ENCODE measurements at regions not wholly inside any gene's neighbourhood (a gene's known extent, or its start where the extent isn't known, plus 50 kb on each side); places are given as distances from the start of the nearest gene placed in this dataset.

DNA sequence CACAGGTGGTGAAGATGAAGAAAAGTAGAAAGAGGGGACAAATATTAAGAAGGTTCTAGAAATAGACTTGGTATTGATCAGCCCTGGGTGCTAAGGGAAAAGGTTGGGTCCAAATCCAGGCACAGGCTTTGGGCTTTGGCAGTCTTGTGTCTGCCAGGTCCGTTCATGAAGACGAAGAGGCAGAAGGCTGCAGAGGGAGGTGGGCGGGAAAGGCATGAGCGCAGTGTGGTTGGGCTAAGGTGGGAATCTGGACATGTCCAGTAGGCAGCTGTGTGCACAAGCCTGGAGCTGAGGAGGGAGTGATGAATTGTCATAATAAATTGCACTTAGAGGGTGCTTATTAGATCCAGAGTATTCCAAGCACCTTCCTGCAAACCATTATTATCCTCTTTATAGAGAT is 105.7 kb upstream of the TEX51 start:
- no peaks in the 10 kb centered on the region for H3K79me1 ChIP-seq (replicated peaks; ENCODE audit: low read length, poor library complexity, severe bottlenecking)
- peaks cover 0 to 44% of the 10 kb centered on the region in 2 experiments for H3K27me3 ChIP-seq (ENCODE audit: control insufficient read depth in 1 of 2, insufficient read depth in 1 of 2, low read length in 2 of 2)
- no peak overlapping the region for H2BK12ac ChIP-seq (ENCODE audit: low read length in 2 of 2)
- no peak overlapping the region for H4K91ac ChIP-seq (ENCODE audit: low read length)
- no peak overlapping the region for H2BK5ac ChIP-seq (ENCODE audit: low read depth, low read length, poor library complexity, severe bottlenecking)
- H3K23ac ChIP-seq (ENCODE audit: low read length in 2 of 2), result no peak overlapping the region
- H3K18ac ChIP-seq (ENCODE audit: low read depth in 1 of 2, low read length in 2 of 2), result no peak overlapping the region
- H2AFZ ChIP-seq (ENCODE audit: low read depth, low read length), result no peak overlapping the region
- no peaks in the 10 kb centered on the region for H3K36me3 ChIP-seq (ENCODE audit: control insufficient read depth in 1 of 2, insufficient read depth in 2 of 2, low read depth in 1 of 2, low read length in 2 of 2)
- no peak overlapping the region for H3K4ac ChIP-seq (ENCODE audit: low read depth in 1 of 2, low read length in 2 of 2)
- H2BK15ac ChIP-seq (ENCODE audit: low read depth, poor library complexity, severe bottlenecking), result no peak overlapping the region
- no peak for DNase-seq
- H2AK5ac ChIP-seq (ENCODE audit: low read length, severe bottlenecking), result no peak overlapping the region
- H3K4me2 ChIP-seq (ENCODE audit: low read length, poor library complexity, severe bottlenecking), result no peak overlapping the region
- no peaks in the 10 kb centered on the region for H3K4me1 ChIP-seq (ENCODE audit: control insufficient read depth, insufficient read depth, low read depth, low read length)
- H3K27ac ChIP-seq (ENCODE audit: low read length, poor library complexity, severe bottlenecking), result no peak overlapping the region
- no peak overlapping the region for H3K4me3 ChIP-seq (ENCODE audit: insufficient read depth in 1 of 2, low read depth in 1 of 2, low read length in 2 of 2)
- 92% methylated on average over 4 of the region's 4 CpGs for WGBS
- no peak overlapping the region for H3K14ac ChIP-seq (ENCODE audit: low read length in 2 of 2)
- H3K9ac ChIP-seq (ENCODE audit: low read length), result no peak overlapping the region
- no peaks in the 10 kb centered on the region for H3K9me3 ChIP-seq (ENCODE audit: control insufficient read depth, low read length)
- H2BK120ac ChIP-seq (ENCODE audit: low read depth, low read length), result no peak overlapping the region
- no peak overlapping the region for H4K8ac ChIP-seq (ENCODE audit: low read length)

DNA sequence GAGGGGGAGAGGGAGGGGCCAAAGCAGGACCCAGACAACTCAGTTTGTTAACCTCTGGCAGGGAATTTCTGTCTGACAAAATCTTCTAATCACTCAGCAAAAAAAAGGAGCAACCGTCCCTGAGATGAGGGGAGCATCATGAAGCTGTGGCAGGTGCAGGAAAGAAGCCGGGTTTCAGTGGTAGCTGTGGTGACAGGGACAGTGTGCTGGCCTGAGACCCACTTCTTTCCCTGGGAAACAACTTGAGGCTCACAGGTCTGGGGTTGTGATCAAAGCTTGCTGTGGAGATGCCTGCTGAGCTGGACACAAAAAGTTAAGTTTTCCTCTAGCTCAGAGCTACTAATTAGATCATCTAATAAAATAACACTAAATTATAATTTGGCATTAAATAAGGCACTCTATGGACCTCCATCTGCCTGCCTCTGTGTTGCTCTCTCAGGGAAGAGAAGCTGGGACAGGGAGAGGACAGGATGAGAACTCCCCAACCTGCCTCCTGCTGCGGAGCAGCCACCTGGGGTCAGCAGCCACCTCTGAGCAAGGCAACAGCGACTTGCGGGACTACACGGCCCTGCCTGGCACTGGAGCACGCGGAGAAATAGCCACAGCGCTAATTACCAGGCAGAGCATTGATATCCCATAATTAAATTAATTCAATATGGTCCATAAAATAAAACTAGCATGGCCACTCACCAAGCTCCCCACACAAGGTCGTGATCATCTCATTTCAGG is 104.6 kb upstream of the TEX51 start:
- Histone ChIP-seq H3K14ac (ENCODE audit: low read length in 2 of 2) (no peak overlapping the region), H3K4ac (ENCODE audit: low read depth in 1 of 2, low read length in 2 of 2) (no peak overlapping the region), H3K9ac (ENCODE audit: low read length) (no peak overlapping the region), H4K91ac (ENCODE audit: low read length) (no peak overlapping the region), H3K4me1 (ENCODE audit: control insufficient read depth, insufficient read depth, low read depth, low read length) (no peaks in the 10 kb centered on the region), H3K18ac (ENCODE audit: low read depth in 1 of 2, low read length in 2 of 2) (no peak overlapping the region), H2BK5ac (ENCODE audit: low read depth, low read length, poor library complexity, severe bottlenecking) (no peak overlapping the region), H3K79me1 (replicated peaks; ENCODE audit: low read length, poor library complexity, severe bottlenecking) (no peaks in the 10 kb centered on the region), H3K27ac (ENCODE audit: low read length, poor library complexity, severe bottlenecking) (no peak overlapping the region), H2AK5ac (ENCODE audit: low read length, severe bottlenecking) (no peak overlapping the region), H3K4me2 (ENCODE audit: low read length, poor library complexity, severe bottlenecking) (no peak overlapping the region), H3K36me3 (ENCODE audit: control insufficient read depth in 1 of 2, insufficient read depth in 2 of 2, low read depth in 1 of 2, low read length in 2 of 2) (no peaks in the 10 kb centered on the region), H3K4me3 (ENCODE audit: insufficient read depth in 1 of 2, low read depth in 1 of 2, low read length in 2 of 2) (no peak overlapping the region), H2BK15ac (ENCODE audit: low read depth, poor library complexity, severe bottlenecking) (no peak overlapping the region), H2AFZ (ENCODE audit: low read depth, low read length) (no peak overlapping the region), H3K23ac (ENCODE audit: low read length in 2 of 2) (no peak overlapping the region), H3K27me3 (ENCODE audit: control insufficient read depth in 1 of 2, insufficient read depth in 1 of 2, low read length in 2 of 2) (peaks cover 0 to 38% of the 10 kb centered on the region in 2 experiments), H2BK120ac (ENCODE audit: low read depth, low read length) (no peak overlapping the region), H2BK12ac (ENCODE audit: low read length in 2 of 2) (no peak overlapping the region), H3K9me3 (ENCODE audit: control insufficient read depth, low read length) (no peaks in the 10 kb centered on the region), H4K8ac (ENCODE audit: low read length) (no peak overlapping the region)
- no peak for DNase-seq
- WGBS, result 52% methylated on average over 9 of the region's 10 CpGs

GRCh38 chr2:126795656-126796055 is 103.0 kb upstream of the TEX51 start:
- Histone ChIP-seq H3K4ac (ENCODE audit: low read depth in 1 of 2, low read length in 2 of 2) (no peak overlapping the region), H3K79me1 (replicated peaks; ENCODE audit: low read length, poor library complexity, severe bottlenecking) (no peaks in the 10 kb centered on the region), H2BK5ac (ENCODE audit: low read depth, low read length, poor library complexity, severe bottlenecking) (no peak overlapping the region), H2AK5ac (ENCODE audit: low read length, severe bottlenecking) (no peak overlapping the region), H2BK120ac (ENCODE audit: low read depth, low read length) (no peak overlapping the region), H3K27me3 (ENCODE audit: control insufficient read depth in 1 of 2, insufficient read depth in 1 of 2, low read length in 2 of 2) (peaks cover 0 to 39% of the 10 kb centered on the region in 2 experiments), H2BK15ac (ENCODE audit: low read depth, poor library complexity, severe bottlenecking) (no peak overlapping the region), H3K23ac (ENCODE audit: low read length in 2 of 2) (no peak overlapping the region), H3K4me1 (ENCODE audit: control insufficient read depth, insufficient read depth, low read depth, low read length) (no peaks in the 10 kb centered on the region), H3K9ac (ENCODE audit: low read length) (no peak overlapping the region), H3K14ac (ENCODE audit: low read length in 2 of 2) (no peak overlapping the region), H4K91ac (ENCODE audit: low read length) (no peak overlapping the region), H3K4me3 (ENCODE audit: insufficient read depth in 1 of 2, low read depth in 1 of 2, low read length in 2 of 2) (no peak overlapping the region), H3K9me3 (ENCODE audit: control insufficient read depth, low read length) (no peaks in the 10 kb centered on the region), H2AFZ (ENCODE audit: low read depth, low read length) (no peak overlapping the region), H4K8ac (ENCODE audit: low read length) (no peak overlapping the region), H3K27ac (ENCODE audit: low read length, poor library complexity, severe bottlenecking) (no peak overlapping the region), H3K36me3 (ENCODE audit: control insufficient read depth in 1 of 2, insufficient read depth in 2 of 2, low read depth in 1 of 2, low read length in 2 of 2) (no peaks in the 10 kb centered on the region), H2BK12ac (ENCODE audit: low read length in 2 of 2) (no peak overlapping the region), H3K4me2 (ENCODE audit: low read length, poor library complexity, severe bottlenecking) (no peak overlapping the region), H3K18ac (ENCODE audit: low read depth in 1 of 2, low read length in 2 of 2) (no peak overlapping the region)
- 90% methylated on average over 7 of the region's 8 CpGs for WGBS
- DNase-seq, result no peak

DNA sequence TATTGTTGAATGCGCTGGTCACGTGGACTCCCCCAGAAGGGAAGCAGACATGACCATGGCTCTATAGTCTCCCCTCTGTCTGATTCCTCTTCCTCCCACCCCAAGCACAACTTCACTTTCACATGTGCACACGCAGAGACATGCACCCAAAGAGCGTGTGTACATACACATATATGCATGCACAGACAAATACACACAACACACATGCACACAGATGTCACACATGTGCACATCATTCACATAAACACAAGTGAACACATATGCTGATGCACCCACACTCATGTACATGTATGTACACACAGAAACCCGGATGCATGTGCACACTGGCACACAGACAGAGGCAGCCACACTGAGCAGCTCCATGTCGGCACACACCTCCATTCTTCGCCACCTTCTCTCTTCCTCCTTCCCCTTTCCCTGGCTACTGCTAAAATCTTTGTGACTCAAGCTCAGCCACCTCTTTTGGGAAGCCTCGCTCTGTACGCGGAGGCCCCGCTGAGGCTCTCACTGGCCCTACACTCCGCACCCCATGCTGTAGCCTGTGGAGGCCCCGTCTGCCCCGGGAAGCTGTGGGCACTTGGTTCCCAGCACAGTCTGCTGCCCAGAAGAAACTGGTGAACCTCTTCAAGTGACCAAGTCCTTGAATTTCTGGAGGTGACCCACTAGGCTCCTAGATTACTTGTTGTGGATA is 101.6 kb upstream of the TEX51 start:
- 89% methylated on average over 14 of the region's 14 CpGs for WGBS

More for the DNA sequence above, 101.6 kb upstream of the TEX51 start:
- H2BK12ac ChIP-seq (ENCODE audit: low read length in 2 of 2), result no peak overlapping the region
- no peak overlapping the region for H2BK120ac ChIP-seq (ENCODE audit: low read depth, low read length)
- no peak overlapping the region for H3K9ac ChIP-seq (ENCODE audit: low read length)
- no peak overlapping the region for H3K4me2 ChIP-seq (ENCODE audit: low read length, poor library complexity, severe bottlenecking)
- H4K91ac ChIP-seq (ENCODE audit: low read length), result peak overlapping the region; percentile 23
- H3K14ac ChIP-seq (ENCODE audit: low read length in 2 of 2), result no peak overlapping the region
- peaks cover 0 to 35% of the 10 kb centered on the region in 2 experiments for H3K27me3 ChIP-seq (ENCODE audit: control insufficient read depth in 1 of 2, insufficient read depth in 1 of 2, low read length in 2 of 2)
- no peak overlapping the region for H2AFZ ChIP-seq (ENCODE audit: low read depth, low read length)
- no peak overlapping the region for H4K8ac ChIP-seq (ENCODE audit: low read length)
- no peak overlapping the region for H3K4me3 ChIP-seq (ENCODE audit: insufficient read depth in 1 of 2, low read depth in 1 of 2, low read length in 2 of 2)
- no peak overlapping the region for H3K18ac ChIP-seq (ENCODE audit: low read depth in 1 of 2, low read length in 2 of 2)
- no peak overlapping the region for H3K4ac ChIP-seq (ENCODE audit: low read depth in 1 of 2, low read length in 2 of 2)
- H3K9me3 ChIP-seq (ENCODE audit: control insufficient read depth, low read length), result no peaks in the 10 kb centered on the region
- no peaks in the 10 kb centered on the region for H3K79me1 ChIP-seq (replicated peaks; ENCODE audit: low read length, poor library complexity, severe bottlenecking)
- no peak overlapping the region for H2AK5ac ChIP-seq (ENCODE audit: low read length, severe bottlenecking)
- H3K36me3 ChIP-seq (ENCODE audit: control insufficient read depth in 1 of 2, insufficient read depth in 2 of 2, low read depth in 1 of 2, low read length in 2 of 2), result no peaks in the 10 kb centered on the region
- DNase-seq, result no peak
- no peak overlapping the region for H2BK15ac ChIP-seq (ENCODE audit: low read depth, poor library complexity, severe bottlenecking)
- no peak overlapping the region for H3K27ac ChIP-seq (ENCODE audit: low read length, poor library complexity, severe bottlenecking)
- H3K23ac ChIP-seq (ENCODE audit: low read length in 2 of 2), result no peak overlapping the region
- H3K4me1 ChIP-seq (ENCODE audit: control insufficient read depth, insufficient read depth, low read depth, low read length), result no peaks in the 10 kb centered on the region
- no peak overlapping the region for H2BK5ac ChIP-seq (ENCODE audit: low read depth, low read length, poor library complexity, severe bottlenecking)
